Colonic mucosa (tissue), 4 donors: ENCODE measurements at regions not wholly inside any gene's neighbourhood (a gene's known extent, or its start where the extent isn't known, plus 50 kb on each side); places are given as distances from the start of the nearest gene placed in this dataset.

ENCODE experiments used
- DNase-seq: peaks from one replicate; pipeline ENCODE4 v3.0.0-alpha.2; 2020
- H3K27ac ChIP-seq: fragments of 200-600 bp; one replicate; pipeline ENCODE4 v1.8.0; 2021
- H3K27me3 ChIP-seq: fragments of 200-600 bp; one replicate; pipeline ENCODE4 v1.8.0; 2021
- H3K36me3 ChIP-seq: fragments of 200-600 bp; one replicate; pipeline ENCODE4 v1.8.0; 2021
- H3K4me1 ChIP-seq: fragments of 200-600 bp; one replicate; pipeline ENCODE4 v1.8.0; 2021; ENCODE audit warnings: mild to moderate bottlenecking
- H3K4me3 ChIP-seq: fragments of 200-600 bp; one replicate; pipeline ENCODE4 v1.8.0; 2021
- H3K9ac ChIP-seq, 2 donors: one replicate each; pipeline ENCODE4 v1.7.0; 2013; ENCODE audit warnings: control low read depth in 2 of 2, low read depth in 2 of 2, low read length in 2 of 2
- H3K9me3 ChIP-seq: fragments of 200-600 bp; one replicate; pipeline ENCODE4 v1.8.0; 2021
- CTCF ChIP-seq: fragments of 200-600 bp; IDR thresholded peaks from one replicate; pipeline ENCODE4 v1.8.0; 2022; ENCODE audit warnings: antibody characterized with exemption, mild to moderate bottlenecking
- intact Hi-C: fragments of 100-400 bp; cut with DNase I; formaldehyde crosslinking; loops from one replicate; pipeline ENCODE4 v1.14.1; 2022
- donor health status: healthy.
- donor health status: DM: no; HTN: no; CAD: no.
- donor health status: DM: no; HTN: no; CAD: no.

DNA sequence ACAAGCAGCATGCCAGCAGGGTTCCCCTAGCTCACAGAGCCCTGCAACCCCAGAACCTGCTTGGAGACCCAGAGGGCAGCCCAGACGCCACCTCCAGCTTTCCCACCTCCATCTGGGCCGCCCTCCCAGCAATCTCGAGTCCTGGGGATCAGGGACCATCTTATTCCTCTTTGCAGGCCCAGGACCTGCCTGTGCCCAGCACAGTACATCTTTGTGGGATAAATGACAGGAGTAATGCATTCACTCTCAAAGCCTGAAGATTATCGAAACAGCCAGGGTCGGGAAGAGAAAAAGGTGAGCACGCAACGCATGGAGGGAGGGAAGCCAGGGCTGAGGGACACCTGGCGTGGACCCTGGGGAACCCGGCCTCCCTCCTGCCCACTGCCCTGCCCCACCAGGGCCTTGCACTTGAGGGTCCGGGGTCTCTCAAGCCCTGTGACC, 144.1 kb downstream of the NDUFA10 start:
- TF ChIP-seq CTCF, result no peak
- Histone ChIP-seq H3K9ac (no peak overlapping the region), H3K4me1 (no peaks in the 10 kb centered on the region), H3K27ac (no peak overlapping the region), H3K4me3 (no peak overlapping the region), H3K27me3 (no peaks in the 10 kb centered on the region), H3K9me3 (no peaks in the 10 kb centered on the region), H3K36me3 (no peaks in the 10 kb centered on the region)
- DNase-seq, result peak; percentile 3
- intact Hi-C loops, result loop anchor here (10.0 kb wide), 1 partner anchor 626 kb away; no protein-coding TSS in a partner anchor

- no peak overlapping the region for H3K9ac ChIP-seq
- H3K36me3 ChIP-seq, result no peaks in the 10 kb centered on the region
- H3K27ac ChIP-seq, result no peak overlapping the region
- peak; percentile 10 for DNase-seq
- H3K4me1 ChIP-seq, result no peaks in the 10 kb centered on the region
- intact Hi-C loops, result loop anchor here (10.0 kb wide), 1 partner anchor 626 kb away; no protein-coding TSS in a partner anchor
- H3K9me3 ChIP-seq, result no peaks in the 10 kb centered on the region
- H3K27me3 ChIP-seq, result no peaks in the 10 kb centered on the region
- no peak overlapping the region for H3K4me3 ChIP-seq
- no peak for TF ChIP-seq CTCF
Measured at GRCh38 chr2:239880396-239880795, 144.7 kb downstream of the NDUFA10 start.

GRCh38 chr2:239879423-239880084, 145.6 kb downstream of the NDUFA10 start:
- intact Hi-C loops, result loop anchor here (10.0 kb wide), 1 partner anchor 625 kb away; no protein-coding TSS in a partner anchor
- H3K9me3 ChIP-seq, result no peaks in the 10 kb centered on the region
- no peak overlapping the region for H3K27ac ChIP-seq
- H3K4me1 ChIP-seq, result no peaks in the 10 kb centered on the region
- H3K9ac ChIP-seq, result no peak overlapping the region
- no peaks in the 10 kb centered on the region for H3K27me3 ChIP-seq
- peak; percentile 3 for DNase-seq
- H3K4me3 ChIP-seq, result no peak overlapping the region
- TF ChIP-seq CTCF, result no peak
- H3K36me3 ChIP-seq, result no peaks in the 10 kb centered on the region

DNA sequence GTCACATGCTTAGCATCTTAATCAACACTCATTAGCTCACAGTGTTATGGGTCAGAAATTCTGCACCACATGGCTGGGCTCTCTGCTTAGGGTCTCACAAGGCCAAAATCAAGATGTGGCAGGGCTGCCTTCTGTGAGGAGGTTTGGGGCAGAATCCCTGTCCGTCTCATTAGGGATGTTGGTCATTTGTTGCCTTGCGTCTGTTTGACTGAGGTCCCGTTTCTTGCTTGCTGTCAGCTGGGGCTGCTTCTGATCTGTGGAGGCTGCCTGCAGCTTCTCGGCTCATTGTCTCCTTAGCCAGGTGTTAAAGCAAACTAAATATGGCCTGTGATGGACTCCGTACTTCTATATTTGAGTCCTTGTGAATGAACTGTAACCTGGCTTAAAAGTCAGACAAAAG, 146.5 kb downstream of the NDUFA10 start:
- intact Hi-C loops, result no loop called here
- Histone ChIP-seq H3K4me1 (no peaks in the 10 kb centered on the region), H3K4me3 (no peak overlapping the region), H3K27me3 (no peaks in the 10 kb centered on the region), H3K9ac (no peak overlapping the region), H3K27ac (no peak overlapping the region), H3K9me3 (no peaks in the 10 kb centered on the region), H3K36me3 (no peaks in the 10 kb centered on the region)
- no peak for TF ChIP-seq CTCF
- peak; percentile 3 for DNase-seq

GRCh38 chr2:239876948-239877289, 148.2 kb downstream of the NDUFA10 start:
- no peaks in the 10 kb centered on the region for H3K4me1 ChIP-seq
- H3K9ac ChIP-seq, result no peak overlapping the region
- no peak overlapping the region for H3K27ac ChIP-seq
- no peak for TF ChIP-seq CTCF
- H3K9me3 ChIP-seq, result no peaks in the 10 kb centered on the region
- DNase-seq, result no peak
- intact Hi-C loops, result no loop called here
- no peak overlapping the region for H3K4me3 ChIP-seq
- H3K27me3 ChIP-seq, result no peaks in the 10 kb centered on the region
- no peaks in the 10 kb centered on the region for H3K36me3 ChIP-seq
